ENCODE measurements at regions not wholly inside any gene's neighbourhood (a gene's known extent, or its start where the extent isn't known, plus 50 kb on each side); places are given as distances from the start of the nearest gene placed in this dataset.
"Not testable (repeated sequence)": the region's sequence is repeated elsewhere in the genome, so short reads cannot be mapped to it uniquely, and the experiment has no call there.

DNA sequence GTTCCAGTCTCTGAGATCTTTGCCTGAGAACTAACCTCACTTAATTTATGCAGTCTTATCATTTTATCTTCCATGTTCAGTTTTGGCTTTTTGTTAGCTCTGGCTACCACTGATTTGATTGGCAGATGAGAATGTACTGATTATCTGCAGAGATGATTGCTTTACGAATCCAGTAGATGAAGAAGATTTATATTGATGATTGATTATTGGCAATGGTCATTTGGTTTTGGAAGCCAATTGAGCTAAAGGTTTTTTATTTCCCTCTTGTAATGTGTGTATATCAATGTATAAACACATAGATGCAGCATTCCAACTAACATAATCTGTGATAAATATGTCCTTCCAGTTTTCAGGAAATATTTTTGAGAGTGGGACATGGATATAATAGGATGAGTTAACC, 763.6 kb downstream of the CDH11 start:
- no peak for DNase-seq (ENCODE audit: low spot score)

GRCh38 chr16:64356267-64356666, 765.6 kb downstream of the CDH11 start:
- DNase-seq (ENCODE audit: low spot score) = no peak

GRCh38 chr16:64352246-64352645, 769.6 kb downstream of the CDH11 start:
- DNase-seq (ENCODE audit: low spot score) = no peak

- DNase-seq (ENCODE audit: low spot score) = no peak
Measured at GRCh38 chr16:64351121-64351520, 770.7 kb downstream of the CDH11 start.

DNA sequence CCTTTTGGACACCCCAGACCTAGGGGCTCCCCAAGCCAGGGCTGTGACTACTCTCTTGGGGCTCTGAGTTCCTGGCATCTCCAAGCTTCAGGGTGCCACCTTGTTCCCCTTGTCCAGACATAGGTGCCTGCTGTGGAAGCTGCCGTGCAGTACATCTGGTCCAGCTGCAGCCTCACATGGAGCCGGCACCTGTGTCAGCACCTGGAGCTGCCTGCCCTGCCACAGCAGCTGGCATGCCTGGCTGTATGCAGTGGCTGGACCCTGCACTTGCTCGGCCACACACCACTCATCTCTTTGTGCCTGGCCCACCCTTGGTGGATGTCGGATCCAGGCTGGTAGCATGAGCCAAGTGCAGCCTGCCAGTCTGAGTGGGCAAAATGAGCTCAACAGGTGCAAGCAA, 775.8 kb downstream of the CDH11 start:
- no peak for DNase-seq (ENCODE audit: low spot score)

GRCh38 chr16:64345142-64345541, 776.7 kb downstream of the CDH11 start:
- DNase-seq (ENCODE audit: low spot score) = no peak

- not testable (repeated sequence) for DNase-seq (ENCODE audit: low spot score)
Measured at GRCh38 chr16:64343820-64344443, 777.9 kb downstream of the CDH11 start.

- DNase-seq (ENCODE audit: low spot score) = no peak
Measured at GRCh38 chr16:64343061-64343819, 778.6 kb downstream of the CDH11 start.

- DNase-seq (ENCODE audit: low spot score) = not testable (repeated sequence)
Measured at GRCh38 chr16:64341336-64341735, 780.5 kb downstream of the CDH11 start.

DNA sequence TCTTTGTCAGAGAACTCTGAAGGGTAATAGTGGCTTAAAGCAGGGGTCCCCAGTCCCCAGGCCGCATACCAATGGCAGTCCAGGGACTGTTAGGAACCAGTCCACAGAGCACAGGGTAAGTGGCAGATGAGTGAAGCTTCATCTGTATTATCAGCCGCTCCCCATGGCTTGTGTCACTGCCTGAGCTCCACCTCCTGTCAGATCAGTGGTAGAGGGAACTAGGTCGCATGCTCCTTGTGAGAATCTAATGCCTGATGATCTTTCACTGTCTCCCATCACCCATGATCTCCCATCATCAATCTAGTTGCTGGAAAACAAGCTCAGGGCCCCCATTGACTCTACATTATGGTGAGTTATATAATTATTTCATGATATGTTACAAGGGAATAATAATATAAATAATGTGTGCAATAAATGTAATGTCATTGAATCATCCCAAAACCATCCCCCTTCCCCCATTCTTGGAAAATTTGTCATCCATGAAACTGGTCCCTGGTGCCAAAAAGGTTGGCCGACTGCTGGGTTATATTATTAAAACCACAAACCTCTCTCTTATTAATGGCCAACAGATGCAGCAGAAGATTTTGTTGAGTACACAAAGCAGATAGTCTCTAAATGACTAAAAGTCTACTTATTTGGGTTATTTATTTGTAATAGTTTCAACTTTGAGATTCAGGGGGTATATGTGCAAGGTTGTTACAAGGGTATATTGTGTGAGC, 782.7 kb downstream of the CDH11 start:
- DNase-seq (ENCODE audit: low spot score) = no peak

- DNase-seq (ENCODE audit: low spot score) = no peak
Measured at GRCh38 chr16:64321881-64322280, 800.0 kb downstream of the CDH11 start.

DNA sequence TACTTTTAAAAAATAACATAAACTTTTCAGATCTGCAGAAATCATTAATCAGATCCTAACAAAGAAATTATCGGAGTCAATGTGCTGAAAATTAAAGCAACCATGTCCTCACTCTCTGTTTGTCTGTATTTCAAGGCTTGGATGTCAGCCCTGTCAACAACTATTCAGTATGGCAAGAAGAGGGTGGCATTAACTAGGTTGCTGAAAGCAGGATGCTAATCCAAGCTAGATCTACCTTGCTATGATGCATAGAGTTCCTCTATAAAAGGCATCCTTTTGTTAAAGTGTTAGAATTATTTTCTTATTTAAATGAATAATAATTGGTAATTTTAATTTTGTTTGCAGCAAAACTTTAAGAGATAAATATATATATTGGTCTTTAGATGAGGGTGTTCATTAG, 800.8 kb downstream of the CDH11 start:
- no peak for DNase-seq (ENCODE audit: low spot score)

DNA sequence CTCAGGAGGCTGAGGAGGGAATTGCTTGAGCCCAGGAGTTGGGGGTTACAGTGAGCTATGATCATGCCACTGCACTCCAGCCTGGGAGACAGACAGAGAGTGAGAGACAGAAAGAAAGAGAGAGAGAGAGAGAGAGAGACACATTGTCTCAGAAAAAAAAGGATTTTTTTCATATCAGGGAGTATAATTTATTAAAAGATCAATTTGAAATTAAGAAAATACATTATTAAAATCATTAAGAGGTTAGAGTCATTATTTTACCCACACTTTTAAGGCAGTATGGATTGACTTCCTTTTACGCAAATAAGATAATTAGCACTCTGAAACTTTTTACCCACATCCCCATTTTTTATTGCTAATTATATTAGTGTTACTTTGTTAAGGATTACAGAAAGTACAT, 804.3 kb downstream of the CDH11 start:
- no peak for DNase-seq (ENCODE audit: low spot score)

DNA sequence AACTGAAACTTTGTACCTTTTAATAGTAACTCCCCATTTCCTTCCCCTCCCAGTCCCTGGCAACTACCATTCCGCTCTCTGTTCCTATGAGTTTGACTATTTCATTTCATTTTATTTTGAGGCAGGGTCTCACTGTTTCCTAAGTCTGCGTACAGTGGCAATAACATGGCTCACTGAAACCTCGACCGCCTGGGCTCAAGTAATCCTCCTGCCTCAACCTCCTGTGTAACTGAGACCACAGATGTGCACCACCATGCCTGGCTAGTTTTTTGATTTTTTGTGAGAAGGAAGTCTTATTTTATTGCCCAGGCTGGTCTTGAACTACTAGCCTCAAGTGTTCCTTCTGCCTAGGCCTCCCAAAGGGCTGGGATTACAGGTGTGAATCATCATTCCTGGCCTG, 808.1 kb downstream of the CDH11 start:
- DNase-seq (ENCODE audit: low spot score) = no peak

DNA sequence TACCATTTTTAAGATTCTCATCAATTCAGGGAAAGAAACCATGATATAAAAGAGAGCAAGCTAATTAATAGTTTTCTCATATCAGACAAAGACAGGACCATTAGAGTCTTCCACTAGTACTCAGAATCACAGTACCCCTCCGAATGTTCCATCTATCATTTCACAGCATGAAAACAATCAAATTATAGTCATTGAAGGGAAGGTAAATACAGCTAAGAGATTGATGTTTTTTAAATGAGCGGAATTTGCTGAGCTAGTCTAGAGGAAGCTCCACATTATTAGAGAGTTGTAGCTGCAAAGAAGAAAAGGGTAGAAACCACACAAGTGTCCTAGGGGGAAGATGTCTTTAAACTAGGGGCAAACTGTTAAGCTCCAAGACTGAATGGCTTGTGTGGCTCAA, 808.9 kb downstream of the CDH11 start:
- DNase-seq (ENCODE audit: low spot score) = no peak

DNA sequence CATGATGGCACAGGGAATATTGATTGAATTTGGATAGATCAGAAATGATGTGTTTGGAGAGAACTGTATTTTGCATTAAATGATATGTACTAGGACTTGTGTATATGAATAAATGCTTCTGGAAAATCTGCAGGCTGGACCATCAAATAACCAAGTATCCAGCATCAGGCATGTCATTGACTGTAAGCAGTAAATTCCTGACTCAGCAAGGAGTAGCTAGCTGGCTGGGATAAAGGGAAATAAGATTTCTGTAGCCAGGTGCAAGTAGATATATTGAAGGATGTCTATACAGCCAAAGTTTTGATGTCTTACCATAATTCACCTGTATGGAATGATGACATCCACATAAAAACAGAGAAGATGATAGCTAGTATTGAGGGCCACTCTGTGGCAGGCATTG, 809.6 kb downstream of the CDH11 start:
- DNase-seq (ENCODE audit: low spot score) = no peak

DNA sequence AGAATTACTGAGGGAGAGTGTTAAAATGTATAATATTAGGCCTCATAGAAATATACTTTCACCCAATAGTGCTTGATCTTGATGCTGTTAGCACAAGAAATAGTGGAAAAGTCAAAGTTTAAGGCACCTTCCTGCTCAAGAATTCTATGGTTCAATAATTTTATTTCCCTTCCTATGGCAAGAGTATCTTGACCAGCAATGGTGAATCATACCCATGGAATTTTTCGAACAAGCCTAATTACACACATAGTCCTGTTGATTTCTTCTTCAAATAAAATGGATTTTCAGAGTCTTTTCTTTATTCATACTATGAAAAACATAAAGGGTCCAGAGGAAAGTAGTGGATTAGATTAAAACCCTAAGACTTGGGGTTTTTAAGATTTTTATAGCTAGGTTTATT, 810.6 kb downstream of the CDH11 start:
- DNase-seq (ENCODE audit: low spot score) = no peak

- no peak for DNase-seq (ENCODE audit: low spot score)
Measured at GRCh38 chr16:64309398-64310110, 812.3 kb downstream of the CDH11 start.

DNA sequence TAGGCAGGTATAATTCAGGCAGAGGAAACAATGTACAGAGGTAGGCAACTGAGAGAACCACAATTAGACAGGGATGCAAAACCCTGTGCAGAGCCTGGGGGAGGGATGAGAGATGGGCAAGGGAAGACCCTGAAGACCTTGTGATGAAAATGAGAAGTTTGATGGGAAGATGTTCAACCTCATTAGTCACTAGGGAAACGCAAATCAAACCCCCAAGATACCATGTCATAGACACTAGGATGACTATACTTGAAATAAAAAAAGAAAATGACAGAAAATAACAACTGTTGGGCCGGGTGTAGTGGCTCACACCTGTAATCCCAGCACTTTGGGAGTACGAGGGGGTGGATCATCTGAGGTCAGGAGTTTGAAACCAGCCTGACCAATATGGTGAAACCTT, 813.1 kb downstream of the CDH11 start:
- no peak for DNase-seq (ENCODE audit: low spot score)

- no peak for DNase-seq (ENCODE audit: low spot score)
Measured at GRCh38 chr16:64307431-64307830, 814.4 kb downstream of the CDH11 start.

GRCh38 chr16:64305663-64306062, 816.2 kb downstream of the CDH11 start:
- no peak for DNase-seq (ENCODE audit: low spot score)

DNA sequence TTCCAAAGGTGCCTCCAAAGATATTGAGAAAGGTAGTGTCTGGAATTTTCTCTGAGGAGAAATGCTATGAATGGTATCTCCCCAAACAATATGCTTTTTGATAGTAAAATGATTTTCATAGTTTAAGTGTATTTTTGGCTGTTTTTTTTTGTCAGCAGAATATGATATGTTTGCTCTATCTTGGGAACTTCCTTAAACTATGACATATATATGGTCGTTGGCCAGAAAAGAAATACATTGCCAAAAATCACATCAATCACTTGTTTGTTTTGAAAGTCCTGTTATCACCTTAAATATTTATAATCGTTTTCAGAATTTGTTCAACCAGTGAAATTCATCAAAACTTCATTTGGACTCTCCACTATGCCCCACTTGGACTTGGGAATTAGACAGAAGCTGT, 816.9 kb downstream of the CDH11 start:
- DNase-seq (ENCODE audit: low spot score) = no peak

DNA sequence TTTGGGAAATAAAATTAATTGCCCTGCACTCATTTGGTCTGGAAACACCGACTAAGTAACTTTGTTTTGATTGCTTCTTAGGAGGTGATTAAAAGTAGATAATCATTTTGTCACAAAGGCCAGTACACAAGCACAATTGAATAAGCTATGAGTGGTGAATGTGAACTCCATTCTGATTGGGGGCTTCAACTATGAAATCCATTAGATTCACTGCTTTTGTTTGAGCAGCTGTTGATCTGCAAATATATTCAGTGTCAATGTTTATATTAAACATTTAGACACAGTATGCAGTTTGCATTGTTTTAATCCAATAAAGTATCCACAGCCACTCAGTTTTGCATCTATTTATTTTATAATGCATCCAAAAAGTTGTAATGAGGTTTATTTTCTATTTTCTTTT, 817.5 kb downstream of the CDH11 start:
- no peak for DNase-seq (ENCODE audit: low spot score)
